Esophagus muscularis mucosa (tissue), 3 donors: ENCODE measurements at regions not wholly inside any gene's neighbourhood (a gene's known extent, or its start where the extent isn't known, plus 50 kb on each side); places are given as distances from the start of the nearest gene placed in this dataset.

Experiments
- CTCF ChIP-seq, 3 experiments: fragments of 200-600 bp in 2 of 3; fragments of 450-650 bp in 1 of 3; sonication (generic) in 2 of 3; IDR thresholded peaks; one replicate each; pipeline ENCODE4 v1.5.1; 2017 to 2019; ENCODE audit warnings: antibody characterized with exemption in 3 of 3, mild to moderate bottlenecking in 2 of 3, moderate library complexity in 1 of 3
- POLR2A ChIP-seq: fragments of 450-650 bp; IDR thresholded peaks from one replicate; pipeline ENCODE4 v1.6.1; 2017; ENCODE audit warnings: antibody characterized with exemption, moderate library complexity, mild to moderate bottlenecking, low read depth
- POLR2AphosphoS5 ChIP-seq, 2 donors: sonication (generic); formaldehyde crosslinking; IDR thresholded peaks; one replicate each; pipeline ENCODE4 v1.6.1; 2017; ENCODE audit warnings: antibody characterized with exemption in 2 of 2

GRCh38 chr16:26777821-26778220 is 288.9 kb upstream of the C16orf82 start:
- TF ChIP-seq CTCF (IDR thresholded peaks at IDR 0.05) = no peak
- TF ChIP-seq POLR2A = no peak
- no peak for TF ChIP-seq POLR2AphosphoS5 (IDR thresholded peaks at IDR 0.05)
